H1 (cell line): ENCODE measurements at regions not wholly inside any gene's neighbourhood (a gene's known extent, or its start where the extent isn't known, plus 50 kb on each side); places are given as distances from the start of the nearest gene placed in this dataset.

Source experiments
- GABPA ChIP-seq: IDR thresholded peaks from 2 replicates; pipeline ENCODE4 v1.6.1; 2011; ENCODE audit warnings: mild to moderate bottlenecking, low read length, moderate library complexity, borderline replicate concordance; ENCODE audit not compliant: insufficient read depth
- JUND ChIP-seq: IDR thresholded peaks from 2 replicates; pipeline ENCODE4 v1.6.1; 2011; ENCODE audit warnings: mild to moderate bottlenecking, improper control_type of control experiment, low read length
- KDM5A ChIP-seq: fragments of 200-600 bp; IDR thresholded peaks from 2 replicates; pipeline ENCODE4 v1.7.1; 2012; ENCODE audit warnings: mild to moderate bottlenecking, low read length, inconsistent platforms, mixed read lengths
- RXRA ChIP-seq: IDR thresholded peaks from 2 replicates; pipeline ENCODE4 v1.6.1; 2011; ENCODE audit warnings: low read depth, mild to moderate bottlenecking, low read length, moderate library complexity; ENCODE audit not compliant: insufficient read depth
- SAP30 ChIP-seq: fragments of 300-600 bp; sonication (generic); IDR thresholded peaks from 2 replicates; pipeline ENCODE4 v1.7.1; 2012; ENCODE audit warnings: low read length, moderate library complexity, mild to moderate bottlenecking, inconsistent platforms; ENCODE audit not compliant: insufficient read depth, insufficient replicate concordance
- SP1 ChIP-seq: IDR thresholded peaks from 2 replicates; pipeline ENCODE4 v1.6.1; 2011; ENCODE audit warnings: low read depth, low read length
- SP2 ChIP-seq: IDR thresholded peaks from 2 replicates; pipeline ENCODE4 v1.6.1; 2012; ENCODE audit warnings: mild to moderate bottlenecking, low read length, inconsistent platforms
- SRF ChIP-seq: IDR thresholded peaks from 2 replicates; pipeline ENCODE4 v1.6.1; 2011; ENCODE audit warnings: mild to moderate bottlenecking, low read depth, low read length, moderate library complexity
- TAF7 ChIP-seq: optimal IDR thresholded peaks from 2 replicates; pipeline ENCODE3; 2011; ENCODE audit warnings: low read depth, mild to moderate bottlenecking, inconsistent platforms, low read length, moderate library complexity, borderline replicate concordance
- YY1 ChIP-seq: IDR thresholded peaks from 2 replicates; pipeline ENCODE4 v1.6.1; 2011; ENCODE audit warnings: low read depth, mild to moderate bottlenecking, low read length
- TF ChIP-seq, protein P1 (sequence below): fragments of 300-600 bp; sonication (generic); IDR thresholded peaks from 2 replicates; pipeline ENCODE4 v1.7.1; 2012; ENCODE audit warnings: low read length, moderate library complexity, mild to moderate bottlenecking, inconsistent platforms; ENCODE audit not compliant: insufficient replicate concordance

DNA sequence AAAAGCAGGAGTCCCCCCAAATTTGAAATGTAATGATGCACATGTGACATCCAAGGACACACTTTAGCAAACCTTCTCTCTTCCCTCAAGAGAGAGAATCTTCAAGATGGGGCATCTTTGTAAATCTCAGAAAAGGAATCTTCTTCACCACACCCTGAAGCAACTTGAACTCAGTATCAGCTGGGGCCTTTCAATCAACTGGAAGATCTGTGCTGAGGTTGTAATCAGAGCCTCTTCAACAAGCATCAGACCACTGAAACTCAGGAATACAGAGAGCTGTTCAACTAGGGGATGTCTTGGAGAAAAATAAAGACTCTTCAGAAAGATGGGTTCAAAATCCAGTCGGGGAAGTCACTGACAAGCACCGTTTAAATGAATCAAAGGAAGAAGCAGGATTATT is 92.5 kb upstream of the CAMK1G start (continued):
- TF ChIP-seq, protein P1, sequence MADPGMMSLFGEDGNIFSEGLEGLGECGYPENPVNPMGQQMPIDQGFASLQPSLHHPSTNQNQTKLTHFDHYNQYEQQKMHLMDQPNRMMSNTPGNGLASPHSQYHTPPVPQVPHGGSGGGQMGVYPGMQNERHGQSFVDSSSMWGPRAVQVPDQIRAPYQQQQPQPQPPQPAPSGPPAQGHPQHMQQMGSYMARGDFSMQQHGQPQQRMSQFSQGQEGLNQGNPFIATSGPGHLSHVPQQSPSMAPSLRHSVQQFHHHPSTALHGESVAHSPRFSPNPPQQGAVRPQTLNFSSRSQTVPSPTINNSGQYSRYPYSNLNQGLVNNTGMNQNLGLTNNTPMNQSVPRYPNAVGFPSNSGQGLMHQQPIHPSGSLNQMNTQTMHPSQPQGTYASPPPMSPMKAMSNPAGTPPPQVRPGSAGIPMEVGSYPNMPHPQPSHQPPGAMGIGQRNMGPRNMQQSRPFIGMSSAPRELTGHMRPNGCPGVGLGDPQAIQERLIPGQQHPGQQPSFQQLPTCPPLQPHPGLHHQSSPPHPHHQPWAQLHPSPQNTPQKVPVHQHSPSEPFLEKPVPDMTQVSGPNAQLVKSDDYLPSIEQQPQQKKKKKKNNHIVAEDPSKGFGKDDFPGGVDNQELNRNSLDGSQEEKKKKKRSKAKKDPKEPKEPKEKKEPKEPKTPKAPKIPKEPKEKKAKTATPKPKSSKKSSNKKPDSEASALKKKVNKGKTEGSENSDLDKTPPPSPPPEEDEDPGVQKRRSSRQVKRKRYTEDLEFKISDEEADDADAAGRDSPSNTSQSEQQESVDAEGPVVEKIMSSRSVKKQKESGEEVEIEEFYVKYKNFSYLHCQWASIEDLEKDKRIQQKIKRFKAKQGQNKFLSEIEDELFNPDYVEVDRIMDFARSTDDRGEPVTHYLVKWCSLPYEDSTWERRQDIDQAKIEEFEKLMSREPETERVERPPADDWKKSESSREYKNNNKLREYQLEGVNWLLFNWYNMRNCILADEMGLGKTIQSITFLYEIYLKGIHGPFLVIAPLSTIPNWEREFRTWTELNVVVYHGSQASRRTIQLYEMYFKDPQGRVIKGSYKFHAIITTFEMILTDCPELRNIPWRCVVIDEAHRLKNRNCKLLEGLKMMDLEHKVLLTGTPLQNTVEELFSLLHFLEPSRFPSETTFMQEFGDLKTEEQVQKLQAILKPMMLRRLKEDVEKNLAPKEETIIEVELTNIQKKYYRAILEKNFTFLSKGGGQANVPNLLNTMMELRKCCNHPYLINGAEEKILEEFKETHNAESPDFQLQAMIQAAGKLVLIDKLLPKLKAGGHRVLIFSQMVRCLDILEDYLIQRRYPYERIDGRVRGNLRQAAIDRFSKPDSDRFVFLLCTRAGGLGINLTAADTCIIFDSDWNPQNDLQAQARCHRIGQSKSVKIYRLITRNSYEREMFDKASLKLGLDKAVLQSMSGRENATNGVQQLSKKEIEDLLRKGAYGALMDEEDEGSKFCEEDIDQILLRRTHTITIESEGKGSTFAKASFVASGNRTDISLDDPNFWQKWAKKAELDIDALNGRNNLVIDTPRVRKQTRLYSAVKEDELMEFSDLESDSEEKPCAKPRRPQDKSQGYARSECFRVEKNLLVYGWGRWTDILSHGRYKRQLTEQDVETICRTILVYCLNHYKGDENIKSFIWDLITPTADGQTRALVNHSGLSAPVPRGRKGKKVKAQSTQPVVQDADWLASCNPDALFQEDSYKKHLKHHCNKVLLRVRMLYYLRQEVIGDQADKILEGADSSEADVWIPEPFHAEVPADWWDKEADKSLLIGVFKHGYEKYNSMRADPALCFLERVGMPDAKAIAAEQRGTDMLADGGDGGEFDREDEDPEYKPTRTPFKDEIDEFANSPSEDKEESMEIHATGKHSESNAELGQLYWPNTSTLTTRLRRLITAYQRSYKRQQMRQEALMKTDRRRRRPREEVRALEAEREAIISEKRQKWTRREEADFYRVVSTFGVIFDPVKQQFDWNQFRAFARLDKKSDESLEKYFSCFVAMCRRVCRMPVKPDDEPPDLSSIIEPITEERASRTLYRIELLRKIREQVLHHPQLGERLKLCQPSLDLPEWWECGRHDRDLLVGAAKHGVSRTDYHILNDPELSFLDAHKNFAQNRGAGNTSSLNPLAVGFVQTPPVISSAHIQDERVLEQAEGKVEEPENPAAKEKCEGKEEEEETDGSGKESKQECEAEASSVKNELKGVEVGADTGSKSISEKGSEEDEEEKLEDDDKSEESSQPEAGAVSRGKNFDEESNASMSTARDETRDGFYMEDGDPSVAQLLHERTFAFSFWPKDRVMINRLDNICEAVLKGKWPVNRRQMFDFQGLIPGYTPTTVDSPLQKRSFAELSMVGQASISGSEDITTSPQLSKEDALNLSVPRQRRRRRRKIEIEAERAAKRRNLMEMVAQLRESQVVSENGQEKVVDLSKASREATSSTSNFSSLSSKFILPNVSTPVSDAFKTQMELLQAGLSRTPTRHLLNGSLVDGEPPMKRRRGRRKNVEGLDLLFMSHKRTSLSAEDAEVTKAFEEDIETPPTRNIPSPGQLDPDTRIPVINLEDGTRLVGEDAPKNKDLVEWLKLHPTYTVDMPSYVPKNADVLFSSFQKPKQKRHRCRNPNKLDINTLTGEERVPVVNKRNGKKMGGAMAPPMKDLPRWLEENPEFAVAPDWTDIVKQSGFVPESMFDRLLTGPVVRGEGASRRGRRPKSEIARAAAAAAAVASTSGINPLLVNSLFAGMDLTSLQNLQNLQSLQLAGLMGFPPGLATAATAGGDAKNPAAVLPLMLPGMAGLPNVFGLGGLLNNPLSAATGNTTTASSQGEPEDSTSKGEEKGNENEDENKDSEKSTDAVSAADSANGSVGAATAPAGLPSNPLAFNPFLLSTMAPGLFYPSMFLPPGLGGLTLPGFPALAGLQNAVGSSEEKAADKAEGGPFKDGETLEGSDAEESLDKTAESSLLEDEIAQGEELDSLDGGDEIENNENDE: no peak
- no peak for TF ChIP-seq SAP30
- no peak for TF ChIP-seq TAF7
- no peak for TF ChIP-seq SP2
- no peak for TF ChIP-seq GABPA
- no peak for TF ChIP-seq RXRA
- TF ChIP-seq SP1: no peak
- no peak for TF ChIP-seq JUND
- TF ChIP-seq SRF: no peak
- no peak for TF ChIP-seq YY1
- no peak for TF ChIP-seq KDM5A
